IPS DF 6.9 (cell line): ENCODE measurements at regions not wholly inside any gene's neighbourhood (a gene's known extent, or its start where the extent isn't known, plus 50 kb on each side); places are given as distances from the start of the nearest gene placed in this dataset.
A peak's percentile ranks its signal among the peaks of the same experiment; 100 is the strongest.

Experiments
- DNase-seq: peaks from one replicate; pipeline ENCODE4 v3.0.0-alpha.2; 2013; ENCODE audit warnings: low read depth, low spot score
- H3K27ac ChIP-seq: one replicate; pipeline ENCODE4 v1.5.1; 2013; ENCODE audit warnings: low read length, control low read depth
- H3K27me3 ChIP-seq: 2 replicates; pipeline ENCODE4 v1.6.1; 2013; ENCODE audit warnings: mild to moderate bottlenecking, low read length; ENCODE audit not compliant: control insufficient read depth, insufficient read depth
- H3K36me3 ChIP-seq: 2 replicates; pipeline ENCODE4 v1.6.1; 2013; ENCODE audit warnings: low read length; ENCODE audit not compliant: control insufficient read depth, insufficient read depth
- H3K4me1 ChIP-seq: 2 replicates; pipeline ENCODE4 v1.6.1; 2013; ENCODE audit warnings: low read length; ENCODE audit not compliant: control insufficient read depth, insufficient read depth
- H3K4me3 ChIP-seq: 2 replicates; pipeline ENCODE4 v1.5.1; 2013; ENCODE audit warnings: mild to moderate bottlenecking, low read length
- H3K9me3 ChIP-seq: 2 replicates; pipeline ENCODE4 v1.6.1; 2013; ENCODE audit warnings: low read length, inconsistent platforms; ENCODE audit not compliant: control insufficient read depth, insufficient read depth
- WGBS: extraction: QIAGEN DNeasy Blood & Tissue Kit; methylation state at CpG from one replicate; pipeline ENCODE4 v1.1.7; 2013; ENCODE audit warnings: mixed read lengths, missing lambda C conversion rate; ENCODE audit not compliant: insufficient read length, insufficient coverage; 5-methylcytosine and 5-hydroxymethylcytosine counted together

- no peaks in the 10 kb centered on the region for H3K27me3 ChIP-seq
- H3K27ac ChIP-seq = peak overlapping the region; percentile 97
- DNase-seq = no peak
- peaks cover 7% of the 10 kb centered on the region; the same call in 1 of the 2 replicates for H3K4me1 ChIP-seq
- no peaks in the 10 kb centered on the region for H3K9me3 ChIP-seq
- no peaks in the 10 kb centered on the region for H3K36me3 ChIP-seq
- no CpG with 5 or more reads among the region's 1 CpG for WGBS
- no peak overlapping the region for H3K4me3 ChIP-seq
Observed at GRCh38 chr1:220339581-220339980, 67.3 kb upstream of the RAB3GAP2 start.

GRCh38 chr1:220338759-220339158 lies 66.5 kb upstream of the RAB3GAP2 start:
- Histone ChIP-seq H3K9me3 (no peaks in the 10 kb centered on the region), H3K4me3 (no peak overlapping the region), H3K4me1 (peaks cover 7% of the 10 kb centered on the region; the same call in 1 of the 2 replicates), H3K27me3 (no peaks in the 10 kb centered on the region), H3K36me3 (no peaks in the 10 kb centered on the region), H3K27ac (no peak overlapping the region)
- no CpG with 5 or more reads among the region's 1 CpG for WGBS
- DNase-seq = peak; percentile 79

GRCh38 chr1:220336391-220337031 lies 64.3 kb upstream of the RAB3GAP2 start:
- Histone ChIP-seq H3K27me3 (no peaks in the 10 kb centered on the region), H3K4me3 (no peak overlapping the region), H3K36me3 (no peaks in the 10 kb centered on the region), H3K9me3 (no peaks in the 10 kb centered on the region), H3K4me1 (peaks cover 7% of the 10 kb centered on the region; the same call in 1 of the 2 replicates), H3K27ac (no peak overlapping the region)
- WGBS = no CpG with 5 or more reads among the region's 6 CpGs
- no peak for DNase-seq

- no peak for DNase-seq
- no peaks in the 10 kb centered on the region for H3K36me3 ChIP-seq
- no CpG with 5 or more reads among the region's 4 CpGs for WGBS
Observed at GRCh38 chr1:220335668-220336067, 63.4 kb upstream of the RAB3GAP2 start.

GRCh38 chr1:220331318-220331717 lies 59.1 kb upstream of the RAB3GAP2 start:
- H3K27ac ChIP-seq = no peak overlapping the region

More at GRCh38 chr1:220335668-220336067, 63.4 kb upstream of the RAB3GAP2 start:
- H3K27me3 ChIP-seq = no peaks in the 10 kb centered on the region
- peaks cover 7% of the 10 kb centered on the region; the same call in 1 of the 2 replicates for H3K4me1 ChIP-seq
- H3K27ac ChIP-seq = no peak overlapping the region
- no peak overlapping the region for H3K4me3 ChIP-seq
- H3K9me3 ChIP-seq = no peaks in the 10 kb centered on the region

GRCh38 chr1:220330265-220330664 lies 58.0 kb upstream of the RAB3GAP2 start:
- Histone ChIP-seq H3K36me3 (no peaks in the 10 kb centered on the region), H3K27me3 (no peaks in the 10 kb centered on the region), H3K4me3 (no peak overlapping the region), H3K4me1 (no peaks in the 10 kb centered on the region), H3K27ac (no peak overlapping the region), H3K9me3 (no peaks in the 10 kb centered on the region)
- WGBS = no CpG with 5 or more reads among the region's 3 CpGs
- no peak for DNase-seq

More at GRCh38 chr1:220331318-220331717, 59.1 kb upstream of the RAB3GAP2 start:
- DNase-seq = no peak
- H3K9me3 ChIP-seq = no peaks in the 10 kb centered on the region
- no peaks in the 10 kb centered on the region for H3K36me3 ChIP-seq
- WGBS = no CpG with 5 or more reads among the region's 1 CpG
- no peak overlapping the region for H3K4me3 ChIP-seq
- H3K27me3 ChIP-seq = no peaks in the 10 kb centered on the region
- H3K4me1 ChIP-seq = peaks cover under 1% of the 10 kb centered on the region; the same call in 1 of the 2 replicates

GRCh38 chr1:220327106-220327505 lies 54.9 kb upstream of the RAB3GAP2 start:
- Histone ChIP-seq H3K27me3 (no peaks in the 10 kb centered on the region), H3K4me3 (no peak overlapping the region), H3K36me3 (no peaks in the 10 kb centered on the region), H3K27ac (no peak overlapping the region), H3K9me3 (no peaks in the 10 kb centered on the region), H3K4me1 (no peaks in the 10 kb centered on the region)
- no peak for DNase-seq
- no CpG with 5 or more reads among the region's 6 CpGs for WGBS

- Histone ChIP-seq H3K36me3 (no peaks in the 10 kb centered on the region), H3K9me3 (no peaks in the 10 kb centered on the region), H3K27me3 (no peaks in the 10 kb centered on the region), H3K4me1 (no peaks in the 10 kb centered on the region), H3K27ac (no peak overlapping the region), H3K4me3 (no peak overlapping the region)
- DNase-seq = no peak
- WGBS = no CpG with 5 or more reads among the region's 2 CpGs
Observed at GRCh38 chr1:220326578-220326977, 54.3 kb upstream of the RAB3GAP2 start.

GRCh38 chr1:220325306-220325995 lies 53.2 kb upstream of the RAB3GAP2 start:
- Histone ChIP-seq H3K27me3 (no peaks in the 10 kb centered on the region), H3K9me3 (no peaks in the 10 kb centered on the region), H3K27ac (no peak overlapping the region), H3K4me1 (no peaks in the 10 kb centered on the region), H3K36me3 (no peaks in the 10 kb centered on the region), H3K4me3 (no peak overlapping the region)
- DNase-seq = no peak
- WGBS = no CpG with 5 or more reads among the region's 4 CpGs

GRCh38 chr1:220323717-220324116 lies 51.5 kb upstream of the RAB3GAP2 start:
- Histone ChIP-seq H3K27ac (no peak overlapping the region), H3K27me3 (no peaks in the 10 kb centered on the region), H3K9me3 (no peaks in the 10 kb centered on the region), H3K4me1 (no peaks in the 10 kb centered on the region), H3K36me3 (no peaks in the 10 kb centered on the region), H3K4me3 (no peak overlapping the region)
- WGBS = no CpG with 5 or more reads among the region's 4 CpGs
- no peak for DNase-seq
